ENCODE measurements at regions not wholly inside any gene's neighbourhood (a gene's known extent, or its start where the extent isn't known, plus 50 kb on each side); places are given as distances from the start of the nearest gene placed in this dataset.
A peak's percentile ranks its signal among the peaks of the same experiment; 100 is the strongest.

DNA sequence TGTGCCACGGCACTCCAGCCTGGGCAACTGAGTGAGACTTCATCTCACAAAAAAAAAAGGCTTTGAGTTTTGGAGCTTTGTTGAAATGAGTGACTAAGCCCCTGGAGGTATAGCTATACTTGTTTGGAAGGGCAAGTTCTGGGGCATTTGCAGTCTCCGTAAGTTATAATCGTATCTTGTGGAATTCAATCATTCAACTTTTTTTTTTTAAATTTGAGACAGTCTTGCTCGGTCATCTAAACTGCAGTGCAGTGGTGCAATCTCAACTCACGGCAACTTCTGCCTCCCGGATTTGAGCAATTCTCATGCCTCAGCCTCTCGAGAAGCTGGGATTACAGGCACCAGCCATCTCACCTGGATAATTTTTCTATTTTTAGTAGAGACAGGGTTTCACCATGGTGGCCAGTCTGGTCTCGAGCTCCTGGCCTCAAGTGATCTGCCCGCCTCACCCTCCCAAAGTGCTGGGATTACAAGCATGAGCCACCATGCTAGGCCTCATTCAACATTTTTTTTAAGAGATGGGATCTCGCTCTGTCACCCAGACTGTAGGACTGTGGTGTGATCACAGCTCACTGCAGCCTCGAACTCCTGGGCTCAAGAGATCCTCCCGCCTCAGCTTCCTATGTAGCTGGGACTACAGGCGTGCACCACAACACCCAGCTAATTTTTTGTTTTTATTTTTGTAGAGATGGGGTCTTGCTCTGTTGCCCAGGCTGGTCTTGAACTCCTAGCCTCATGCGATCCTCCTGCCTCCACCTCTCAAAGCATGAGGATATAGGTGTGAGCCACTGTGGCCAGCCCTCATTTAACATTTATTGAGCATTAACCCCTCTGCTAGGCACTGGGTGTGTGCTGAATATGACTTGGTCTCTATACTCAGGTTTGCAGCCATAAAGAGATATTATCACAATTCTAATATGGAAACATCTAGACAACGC is 133.7 kb upstream of the MAP1LC3B2 start:
- Mint-ChIP-seq H3K4me3 (ENCODE audit: unreplicated experiment) (no peak overlapping the region), H3K27me3 (ENCODE audit: low read depth) (no peaks in the 10 kb centered on the region), H3K4me1 (ENCODE audit: low read depth) (peaks cover 53% of the 10 kb centered on the region), H3K36me3 (ENCODE audit: low read depth) (no peaks in the 10 kb centered on the region), H3K27ac (ENCODE audit: unreplicated experiment) (peak overlapping the region; percentile 91), H3K9me3 (ENCODE audit: low read depth) (peaks cover 5% of the 10 kb centered on the region)
- TF ChIP-seq, protein P1, sequence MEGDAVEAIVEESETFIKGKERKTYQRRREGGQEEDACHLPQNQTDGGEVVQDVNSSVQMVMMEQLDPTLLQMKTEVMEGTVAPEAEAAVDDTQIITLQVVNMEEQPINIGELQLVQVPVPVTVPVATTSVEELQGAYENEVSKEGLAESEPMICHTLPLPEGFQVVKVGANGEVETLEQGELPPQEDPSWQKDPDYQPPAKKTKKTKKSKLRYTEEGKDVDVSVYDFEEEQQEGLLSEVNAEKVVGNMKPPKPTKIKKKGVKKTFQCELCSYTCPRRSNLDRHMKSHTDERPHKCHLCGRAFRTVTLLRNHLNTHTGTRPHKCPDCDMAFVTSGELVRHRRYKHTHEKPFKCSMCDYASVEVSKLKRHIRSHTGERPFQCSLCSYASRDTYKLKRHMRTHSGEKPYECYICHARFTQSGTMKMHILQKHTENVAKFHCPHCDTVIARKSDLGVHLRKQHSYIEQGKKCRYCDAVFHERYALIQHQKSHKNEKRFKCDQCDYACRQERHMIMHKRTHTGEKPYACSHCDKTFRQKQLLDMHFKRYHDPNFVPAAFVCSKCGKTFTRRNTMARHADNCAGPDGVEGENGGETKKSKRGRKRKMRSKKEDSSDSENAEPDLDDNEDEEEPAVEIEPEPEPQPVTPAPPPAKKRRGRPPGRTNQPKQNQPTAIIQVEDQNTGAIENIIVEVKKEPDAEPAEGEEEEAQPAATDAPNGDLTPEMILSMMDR (IDR thresholded peaks at IDR 0.05) = no peak
- DNase-seq (ENCODE audit: low spot score) = no peak

DNA sequence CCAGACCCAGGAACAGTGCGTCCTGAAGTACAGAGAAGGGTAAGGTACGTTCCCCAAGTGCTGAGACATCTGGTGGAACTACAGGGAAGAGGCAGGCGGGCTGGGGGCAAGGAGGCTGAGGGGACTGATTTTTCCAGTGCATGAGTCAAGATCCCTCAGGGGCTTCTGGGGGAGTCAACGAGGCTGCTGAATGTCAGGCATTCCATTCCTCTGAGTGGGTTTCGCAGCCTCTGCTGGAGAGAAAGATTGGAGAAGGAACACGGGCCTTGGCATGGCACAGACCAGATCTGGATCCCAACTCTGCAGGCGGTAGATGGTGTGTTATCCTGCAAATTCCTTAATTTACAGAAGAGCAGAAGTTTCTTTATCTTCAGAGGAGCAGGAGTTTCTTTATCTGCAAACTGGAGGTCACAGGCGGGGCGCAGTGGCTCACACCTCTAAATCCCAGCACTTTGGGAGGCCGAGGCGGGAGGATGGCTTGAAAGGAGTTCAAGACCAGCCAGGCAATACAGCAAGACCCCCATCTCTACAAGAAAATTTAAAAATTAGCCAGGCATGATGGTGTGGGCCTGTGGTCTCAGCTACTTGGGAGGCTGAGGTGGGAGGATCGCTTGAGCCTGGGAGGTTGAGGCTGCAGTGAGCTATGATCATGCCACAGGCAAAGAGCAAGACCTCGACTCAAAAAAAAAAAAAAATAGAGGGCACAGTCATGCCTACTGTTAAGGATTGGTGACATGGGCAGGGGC is 132.6 kb upstream of the MAP1LC3B2 start:
- Mint-ChIP-seq H3K27me3 (ENCODE audit: low read depth) (no peaks in the 10 kb centered on the region), H3K4me1 (ENCODE audit: low read depth) (peaks cover 57% of the 10 kb centered on the region), H3K27ac (ENCODE audit: unreplicated experiment) (peak overlapping the region; percentile 91), H3K36me3 (ENCODE audit: low read depth) (no peaks in the 10 kb centered on the region), H3K4me3 (ENCODE audit: unreplicated experiment) (peak overlapping the region; percentile 1), H3K9me3 (ENCODE audit: low read depth) (peaks cover 5% of the 10 kb centered on the region)
- DNase-seq (ENCODE audit: low spot score) = peak; percentile 96
- TF ChIP-seq, protein P1 (IDR thresholded peaks at IDR 0.05) = peak; percentile 80

DNA sequence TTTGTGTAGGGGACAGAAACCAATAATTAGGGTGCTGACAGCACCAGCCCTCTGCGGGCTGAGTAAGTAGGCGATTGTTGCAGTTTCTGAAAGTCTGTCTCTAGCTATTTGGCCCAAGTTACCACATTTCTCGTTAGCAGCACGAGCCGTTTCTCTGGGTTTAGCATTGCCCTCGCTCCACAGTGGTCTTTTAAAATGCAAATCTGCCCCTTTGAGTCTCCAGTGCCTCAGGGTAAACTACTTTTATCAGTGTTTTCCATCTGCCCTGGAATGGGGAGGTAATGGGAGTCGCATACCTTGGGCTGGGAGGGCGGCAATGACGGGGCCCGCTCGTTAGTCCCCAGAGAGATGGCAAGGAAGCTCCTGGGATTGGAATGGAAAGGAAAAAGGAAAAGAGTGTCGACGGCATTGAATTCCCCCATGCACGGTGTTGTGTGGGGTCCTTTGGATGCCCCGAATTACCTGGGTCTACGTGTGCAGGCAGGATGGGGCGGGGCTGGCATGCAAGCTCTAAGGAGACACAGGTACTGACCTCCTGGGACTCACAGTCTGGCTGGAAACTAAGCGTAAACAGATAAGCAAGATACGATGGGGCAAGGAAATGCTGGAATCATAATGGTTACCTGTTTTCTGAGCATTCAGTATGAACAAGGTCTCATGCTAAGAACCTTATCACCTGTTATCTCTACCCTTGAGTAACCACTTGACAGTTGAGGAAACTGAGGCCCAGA is 131.8 kb upstream of the MAP1LC3B2 start:
- H3K36me3 Mint-ChIP-seq (ENCODE audit: low read depth) = no peaks in the 10 kb centered on the region
- peaks cover 2% of the 10 kb centered on the region for H3K9me3 Mint-ChIP-seq (ENCODE audit: low read depth)
- TF ChIP-seq, protein P1 (IDR thresholded peaks at IDR 0.05) = no peak
- H3K27me3 Mint-ChIP-seq (ENCODE audit: low read depth) = no peaks in the 10 kb centered on the region
- no peak for DNase-seq (ENCODE audit: low spot score)
- peaks cover 65% of the 10 kb centered on the region for H3K4me1 Mint-ChIP-seq (ENCODE audit: low read depth)
- peak overlapping the region; percentile 41 for H3K4me3 Mint-ChIP-seq (ENCODE audit: unreplicated experiment)
- peak overlapping the region; percentile 91 for H3K27ac Mint-ChIP-seq (ENCODE audit: unreplicated experiment)

DNA sequence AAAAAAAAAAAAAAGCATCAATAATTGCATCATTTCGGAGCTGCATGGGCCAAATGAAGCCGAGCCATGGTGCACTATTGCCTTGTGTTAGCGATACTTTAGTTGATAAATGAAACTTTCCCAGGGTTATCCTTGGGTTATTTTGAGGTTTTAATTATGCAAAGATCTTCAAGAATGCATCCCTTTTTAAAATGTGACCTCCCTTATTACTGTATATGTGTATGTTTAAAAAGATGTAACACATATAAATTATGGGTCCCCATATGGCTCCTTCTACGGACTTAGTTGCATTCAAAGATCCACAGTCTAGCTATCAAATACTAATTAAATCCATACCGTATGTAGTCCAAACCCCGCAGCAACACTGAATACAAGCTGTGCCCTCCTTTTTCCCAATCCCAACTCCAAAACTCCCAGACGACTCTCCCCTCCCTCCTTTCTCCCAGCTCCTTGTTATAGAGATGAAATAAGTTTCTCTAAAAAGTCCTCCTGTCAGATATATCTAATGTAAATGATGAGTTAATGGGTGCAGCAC is 129.3 kb upstream of the MAP1LC3B2 start:
- Mint-ChIP-seq H3K27ac (ENCODE audit: unreplicated experiment) (peak overlapping the region; percentile 0), H3K4me1 (ENCODE audit: low read depth) (peaks cover 79% of the 10 kb centered on the region), H3K9me3 (ENCODE audit: low read depth) (peaks cover 5% of the 10 kb centered on the region), H3K4me3 (ENCODE audit: unreplicated experiment) (no peak overlapping the region), H3K27me3 (ENCODE audit: low read depth) (no peaks in the 10 kb centered on the region), H3K36me3 (ENCODE audit: low read depth) (peaks cover 2% of the 10 kb centered on the region)
- DNase-seq (ENCODE audit: low spot score) = no peak
- TF ChIP-seq, protein P1 (IDR thresholded peaks at IDR 0.05) = no peak

All from chondrocyte (in vitro differentiated cells).